Keratinocyte (primary cell): ENCODE measurements at regions not wholly inside any gene's neighbourhood (a gene's known extent, or its start where the extent isn't known, plus 50 kb on each side); places are given as distances from the start of the nearest gene placed in this dataset.
A peak's percentile ranks its signal among the peaks of the same experiment; 100 is the strongest.

Source experiments
- DNase-seq: peaks from one replicate; pipeline ENCODE4 v3.0.0-alpha.2; 2011; ENCODE audit warnings: low read depth, missing footprints, low spot score
- FAIRE-seq: peaks from 2 replicates; lab custom pipeline; 2011; peaks lifted over from hg19 to GRCh38; lab: Jason Lieb, UNC
- H2AFZ ChIP-seq: 2 replicates; pipeline ENCODE4 v1.6.0; 2012; ENCODE audit warnings: low read length, control low read depth, inconsistent platforms; ENCODE audit not compliant: control insufficient read depth
- H3K27ac ChIP-seq: 2 replicates; pipeline ENCODE4 v1.5.1; 2011; ENCODE audit warnings: low read length; ENCODE audit not compliant: control insufficient read depth, insufficient read depth
- H3K27me3 ChIP-seq: 3 replicates; pipeline ENCODE4 v1.6.0; 2011; ENCODE audit warnings: low read length; ENCODE audit not compliant: control insufficient read depth, insufficient read depth; ENCODE audit errors: extremely low read depth
- H3K36me3 ChIP-seq, 2 experiments: 2 replicates in 1 of 2; 3 replicates in 1 of 2; pipeline ENCODE4 v1.5.1; 2011; ENCODE audit warnings: low read length in 2 of 2, mild to moderate bottlenecking in 1 of 2; ENCODE audit not compliant: control insufficient read depth in 2 of 2, insufficient read depth in 2 of 2; ENCODE audit errors: extremely low read depth in 1 of 2
- H3K4me1 ChIP-seq: 3 replicates; pipeline ENCODE4 v1.5.1; 2011; ENCODE audit warnings: low read length; ENCODE audit not compliant: control insufficient read depth, insufficient read depth; ENCODE audit errors: extremely low read depth
- H3K4me2 ChIP-seq: 3 replicates; pipeline ENCODE4 v1.6.0; 2011; ENCODE audit warnings: low read depth, low read length; ENCODE audit not compliant: control insufficient read depth, insufficient read depth; ENCODE audit errors: extremely low read depth
- H3K4me3 ChIP-seq, 3 experiments: fragments of 200-600 bp in 1 of 3; sonication (generic) in 1 of 3; 2 replicates in 2 of 3; 3 replicates in 1 of 3; pipeline ENCODE4 v1.5.1; 2011 to 2016; ENCODE audit warnings: low read length in 3 of 3, mild to moderate bottlenecking in 3 of 3, control low read depth in 2 of 3, inconsistent platforms in 1 of 3, low read depth in 1 of 3, mixed read lengths in 1 of 3, mixed run types in 1 of 3, moderate library complexity in 1 of 3; ENCODE audit not compliant: control insufficient read depth in 2 of 3, insufficient read depth in 2 of 3; ENCODE audit errors: extremely low read depth in 1 of 3
- H3K79me2 ChIP-seq: 2 replicates; pipeline ENCODE4 v1.6.0; 2012; ENCODE audit warnings: low read length; ENCODE audit not compliant: control insufficient read depth, insufficient read depth
- H3K9ac ChIP-seq: 3 replicates; pipeline ENCODE4 v1.6.0; 2011; ENCODE audit warnings: low read length; ENCODE audit not compliant: control insufficient read depth, insufficient read depth; ENCODE audit errors: extremely low read depth
- H3K9me1 ChIP-seq: 3 replicates; pipeline ENCODE4 v1.6.0; 2011; ENCODE audit warnings: low read length; ENCODE audit not compliant: control insufficient read depth, insufficient read depth; ENCODE audit errors: extremely low read depth
- H3K9me3 ChIP-seq: 2 replicates; pipeline ENCODE4 v1.5.1; 2012; ENCODE audit warnings: low read depth, low read length; ENCODE audit not compliant: control insufficient read depth
- H4K20me1 ChIP-seq: 3 replicates; pipeline ENCODE4 v1.6.0; 2011; ENCODE audit warnings: low read length; ENCODE audit not compliant: control insufficient read depth, insufficient read depth; ENCODE audit errors: extremely low read depth
- CTCF ChIP-seq, 3 experiments: IDR thresholded peaks in 1 of 3; conservative IDR thresholded peaks in 1 of 3; optimal IDR thresholded peaks in 1 of 3; 2 replicates in 2 of 3; 3 replicates in 1 of 3; pipeline versions ENCODE3 to v1.5.1; 2011; ENCODE audit warnings: low read length in 3 of 3, mild to moderate bottlenecking in 3 of 3, moderate library complexity in 2 of 3, control low read depth in 1 of 3, inconsistent platforms in 1 of 3; ENCODE audit not compliant: insufficient read depth in 2 of 3; ENCODE audit errors: extremely low read depth in 1 of 3
- EZH2 ChIP-seq: IDR thresholded peaks from one replicate; pipeline ENCODE4 v1.6.1; 2012; ENCODE audit warnings: inconsistent platforms, mild to moderate bottlenecking, low read length, moderate library complexity
- dilution Hi-C: fragments of 300-500 bp; cut with MboI; formaldehyde crosslinking; loops from one replicate; pipeline ENCODE4 v1.7.0; 2020; ENCODE audit warnings: low sequenced_read_pairs; ENCODE audit not compliant: extremely low pct_ligation_motif_present

GRCh38 chr9:581673-582497 is 259.6 kb upstream of the DMRT1 start:
- H3K79me2 ChIP-seq, result peaks cover 7% of the 10 kb centered on the region
- peaks cover 11% of the 10 kb centered on the region for H3K4me1 ChIP-seq
- dilution Hi-C loops, result no loop called here
- H3K36me3 ChIP-seq, result peaks cover 0 to 5% of the 10 kb centered on the region in 2 experiments
- no peaks in the 10 kb centered on the region for H3K27me3 ChIP-seq
- no peak overlapping the region for H3K4me3 ChIP-seq
- TF ChIP-seq EZH2, result no peak
- TF ChIP-seq CTCF (optimal IDR thresholded peaks at IDR 0.05 in 1 of 3, IDR thresholded peaks at IDR 0.05 in 1 of 3, conservative IDR thresholded peaks at IDR 0.05 in 1 of 3; ENCODE audit: extremely low read depth in 1 of 3, insufficient read depth in 2 of 3, low read length in 3 of 3), result peak; percentile 8 to 45 (median 36)
- no peak overlapping the region for H3K27ac ChIP-seq
- H4K20me1 ChIP-seq, result no peaks in the 10 kb centered on the region
- no peak overlapping the region for H2AFZ ChIP-seq
- no peaks in the 10 kb centered on the region for H3K9me3 ChIP-seq
- no peak for DNase-seq
- no peak overlapping the region for H3K4me2 ChIP-seq
- no peak overlapping the region for H3K9ac ChIP-seq
- H3K9me1 ChIP-seq, result peaks cover 5% of the 10 kb centered on the region
- no peak for FAIRE-seq

DNA sequence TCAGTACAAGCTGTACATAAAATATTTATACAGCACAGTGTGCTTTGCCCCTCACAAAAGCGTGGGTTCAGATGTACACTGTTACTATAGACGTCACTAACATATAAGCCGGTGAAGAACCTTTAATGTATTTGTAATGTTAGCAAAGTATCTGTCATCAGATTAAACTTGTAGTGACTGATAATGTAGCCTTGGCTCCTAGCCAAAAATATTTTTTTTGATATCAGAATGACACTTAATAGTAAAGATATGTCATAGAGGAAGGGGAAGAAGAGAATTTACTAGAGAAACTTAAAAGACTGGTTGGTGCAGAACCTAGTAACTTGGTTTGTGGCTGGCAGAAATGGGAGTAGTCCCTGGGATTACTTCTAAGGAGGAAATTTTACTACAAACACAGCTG is 258.7 kb upstream of the DMRT1 start:
- DNase-seq, result no peak
- Histone ChIP-seq H3K4me3 (no peak overlapping the region), H3K9me1 (peaks cover 5% of the 10 kb centered on the region), H3K4me1 (peaks cover 11% of the 10 kb centered on the region), H3K36me3 (peaks cover 0 to 5% of the 10 kb centered on the region in 2 experiments), H3K79me2 (peaks cover 7% of the 10 kb centered on the region), H2AFZ (no peak overlapping the region), H3K4me2 (peak overlapping the region; percentile 11), H3K9me3 (no peaks in the 10 kb centered on the region), H3K9ac (no peak overlapping the region), H3K27ac (no peak overlapping the region), H3K27me3 (no peaks in the 10 kb centered on the region), H4K20me1 (no peaks in the 10 kb centered on the region)
- TF ChIP-seq EZH2, result no peak
- no peak for TF ChIP-seq CTCF (optimal IDR thresholded peaks at IDR 0.05 in 1 of 3, IDR thresholded peaks at IDR 0.05 in 1 of 3, conservative IDR thresholded peaks at IDR 0.05 in 1 of 3; ENCODE audit: extremely low read depth in 1 of 3, insufficient read depth in 2 of 3, low read length in 3 of 3)
- FAIRE-seq, result no peak
- dilution Hi-C loops, result no loop called here
